Mesothelial cell of epicardium (in vitro differentiated cells): ENCODE measurements at regions not wholly inside any gene's neighbourhood (a gene's known extent, or its start where the extent isn't known, plus 50 kb on each side); places are given as distances from the start of the nearest gene placed in this dataset.

Source experiments
- DNase-seq, 2 experiments: peaks; one replicate each; pipeline ENCODE4 v3.0.0; 2021; ENCODE audit warnings: low spot score in 2 of 2; ENCODE audit not compliant: unreplicated experiment in 2 of 2
- H3K27ac Mint-ChIP-seq: 2 replicates; pipeline ENCODE4 v1.8.0; 2021; ENCODE audit warnings: mixed read lengths
- H3K27me3 Mint-ChIP-seq: 2 replicates; pipeline ENCODE4 v1.8.0; 2021; ENCODE audit warnings: low read depth, mixed read lengths
- H3K36me3 Mint-ChIP-seq: 2 replicates; pipeline ENCODE4 v1.8.0; 2021; ENCODE audit warnings: mixed read lengths
- H3K4me1 Mint-ChIP-seq: 2 replicates; pipeline ENCODE4 v1.8.0; 2021; ENCODE audit warnings: mixed read lengths
- H3K4me3 Mint-ChIP-seq: 2 replicates; pipeline ENCODE4 v1.8.0; 2021; ENCODE audit warnings: mild to moderate bottlenecking, moderate library complexity, mixed read lengths
- H3K9me3 Mint-ChIP-seq: 2 replicates; pipeline ENCODE4 v1.8.0; 2021; ENCODE audit warnings: mixed read lengths
- CTCF ChIP-seq: fragments of 200-600 bp; sonication (generic); IDR thresholded peaks from one replicate; pipeline ENCODE4 v1.5.0; 2021; ENCODE audit warnings: antibody characterized with exemption; ENCODE audit not compliant: unreplicated experiment

GRCh38 chr4:17336986-17337385 is 174.9 kb downstream of the QDPR start:
- H3K4me1 Mint-ChIP-seq, result no peaks in the 10 kb centered on the region
- DNase-seq, result no peak
- H3K27ac Mint-ChIP-seq, result no peak overlapping the region
- H3K9me3 Mint-ChIP-seq, result no peaks in the 10 kb centered on the region
- no peaks in the 10 kb centered on the region for H3K36me3 Mint-ChIP-seq
- H3K27me3 Mint-ChIP-seq, result peaks cover 10% of the 10 kb centered on the region
- no peak overlapping the region for H3K4me3 Mint-ChIP-seq
- TF ChIP-seq CTCF, result no peak

- H3K4me1 Mint-ChIP-seq, result no peaks in the 10 kb centered on the region
- no peak overlapping the region for H3K27ac Mint-ChIP-seq
- DNase-seq, result no peak
- no peak overlapping the region for H3K4me3 Mint-ChIP-seq
- no peaks in the 10 kb centered on the region for H3K36me3 Mint-ChIP-seq
- H3K9me3 Mint-ChIP-seq, result no peaks in the 10 kb centered on the region
- TF ChIP-seq CTCF, result no peak
- H3K27me3 Mint-ChIP-seq, result peaks cover 10% of the 10 kb centered on the region
Observed at GRCh38 chr4:17336524-17336961, 175.3 kb downstream of the QDPR start.

- Mint-ChIP-seq H3K9me3 (no peaks in the 10 kb centered on the region), H3K27me3 (peaks cover 10% of the 10 kb centered on the region), H3K4me3 (no peak overlapping the region), H3K27ac (no peak overlapping the region), H3K4me1 (no peaks in the 10 kb centered on the region), H3K36me3 (no peaks in the 10 kb centered on the region)
- no peak for DNase-seq
- TF ChIP-seq CTCF, result no peak
Observed at GRCh38 chr4:17336069-17336468, 175.8 kb downstream of the QDPR start.

- no peak overlapping the region for H3K4me3 Mint-ChIP-seq
- no peaks in the 10 kb centered on the region for H3K36me3 Mint-ChIP-seq
- peaks cover 10% of the 10 kb centered on the region for H3K27me3 Mint-ChIP-seq
- H3K27ac Mint-ChIP-seq, result no peak overlapping the region
- TF ChIP-seq CTCF, result no peak
- DNase-seq, result no peak
- no peaks in the 10 kb centered on the region for H3K9me3 Mint-ChIP-seq
- H3K4me1 Mint-ChIP-seq, result no peaks in the 10 kb centered on the region
Observed at GRCh38 chr4:17335371-17335770, 176.5 kb downstream of the QDPR start.

- DNase-seq, result no peak
- Mint-ChIP-seq H3K9me3 (no peaks in the 10 kb centered on the region), H3K4me3 (no peak overlapping the region), H3K36me3 (no peaks in the 10 kb centered on the region), H3K27me3 (peaks cover 10% of the 10 kb centered on the region), H3K27ac (no peak overlapping the region), H3K4me1 (peaks cover 4% of the 10 kb centered on the region)
- TF ChIP-seq CTCF, result no peak
Observed at GRCh38 chr4:17332478-17332877, 179.4 kb downstream of the QDPR start.

- H3K36me3 Mint-ChIP-seq, result no peaks in the 10 kb centered on the region
- no peak for TF ChIP-seq CTCF
- peaks cover 9% of the 10 kb centered on the region for H3K4me1 Mint-ChIP-seq
- H3K9me3 Mint-ChIP-seq, result no peaks in the 10 kb centered on the region
- H3K27me3 Mint-ChIP-seq, result peaks cover 7% of the 10 kb centered on the region
- no peak overlapping the region for H3K27ac Mint-ChIP-seq
- no peak overlapping the region for H3K4me3 Mint-ChIP-seq
- DNase-seq, result no peak
Observed at GRCh38 chr4:17329046-17329445, 182.8 kb downstream of the QDPR start.
